Stimulated activated CD8-positive, alpha-beta memory T cell treated with anti-CD3 and anti-CD28 coated beads, Interleukin-2, amount 100 ng/mL, for 48 hours (primary cell): ENCODE measurements at regions not wholly inside any gene's neighbourhood (a gene's known extent, or its start where the extent isn't known, plus 50 kb on each side); places are given as distances from the start of the nearest gene placed in this dataset.

Experiments
- DNase-seq, 2 donors: peaks; one replicate each; pipeline ENCODE4 v3.0.0-alpha.2; 2020; ENCODE audit warnings: low read depth in 2 of 2

DNA sequence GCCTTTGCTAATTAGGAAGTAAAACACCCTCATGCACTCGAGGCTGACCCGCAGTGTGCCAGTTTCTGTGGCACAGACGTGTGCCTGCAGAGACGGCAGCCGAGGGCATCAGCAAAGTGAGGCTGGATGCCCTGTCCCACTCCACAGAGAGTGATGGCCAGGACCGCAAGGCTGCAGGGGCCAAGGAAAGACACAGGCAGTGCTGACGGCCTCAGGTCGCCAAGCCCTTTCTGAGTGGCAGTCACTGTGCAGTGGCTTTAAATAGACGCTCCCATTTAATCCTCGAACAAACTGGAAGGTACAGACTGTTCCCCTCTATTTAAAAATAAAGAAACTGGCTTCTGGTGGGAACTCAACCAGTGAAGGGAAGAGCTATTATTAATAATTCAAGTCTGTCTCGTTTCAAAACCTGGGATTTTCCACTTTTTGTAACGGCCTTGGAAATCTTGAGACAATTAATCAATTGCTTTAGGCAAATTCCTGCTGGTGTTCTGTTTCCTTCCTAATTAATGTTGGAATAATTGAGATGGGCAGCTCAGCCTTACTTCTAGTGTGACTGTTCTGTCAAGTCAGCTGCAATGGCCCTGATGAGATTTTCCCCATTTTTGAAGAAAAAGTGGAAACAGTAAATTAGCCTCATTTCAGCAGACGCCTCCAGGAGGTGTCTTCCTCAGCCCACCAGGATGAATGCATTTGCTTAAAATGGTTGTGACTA, 644.6 kb upstream of the RAB6C start:
- DNase-seq: no peak

DNA sequence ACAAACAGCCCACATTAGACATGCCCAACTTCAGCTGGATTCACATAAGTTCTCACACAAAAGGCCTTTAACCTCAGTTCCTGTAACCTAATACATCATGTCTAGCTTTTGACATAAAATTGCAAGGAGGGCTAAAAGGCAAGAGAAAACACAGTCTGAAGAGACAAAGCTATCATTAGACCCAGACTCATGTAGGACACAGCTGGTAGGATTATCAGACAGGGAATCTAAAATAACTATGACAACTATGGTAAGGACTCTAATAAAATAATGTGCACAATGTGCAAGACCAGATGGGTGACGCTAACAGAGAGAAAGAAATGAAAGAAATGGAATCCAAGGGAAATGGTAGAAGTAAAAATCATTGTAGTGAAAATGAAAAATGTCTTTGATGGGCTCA, 643.2 kb upstream of the RAB6C start:
- no peak for DNase-seq

DNA sequence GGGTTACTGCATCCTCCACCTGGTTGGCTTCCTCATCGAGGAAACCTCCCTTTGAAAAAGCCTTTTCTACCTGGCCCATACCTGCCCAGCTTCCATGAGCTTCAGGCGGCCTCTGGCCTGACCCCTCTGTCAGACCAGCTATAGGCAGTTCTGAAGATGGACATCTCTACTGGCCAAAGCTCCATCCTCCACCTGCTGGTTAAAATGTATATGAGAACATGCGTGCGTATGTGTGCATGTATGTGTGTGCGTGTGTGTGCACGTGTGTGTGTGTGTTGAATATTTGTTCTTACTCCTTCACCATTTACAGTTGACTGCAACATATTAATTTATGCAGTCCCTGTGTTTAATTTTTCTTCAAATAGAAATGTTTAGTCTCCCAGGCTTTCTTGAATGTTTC, 642.4 kb upstream of the RAB6C start:
- DNase-seq: no peak

DNA sequence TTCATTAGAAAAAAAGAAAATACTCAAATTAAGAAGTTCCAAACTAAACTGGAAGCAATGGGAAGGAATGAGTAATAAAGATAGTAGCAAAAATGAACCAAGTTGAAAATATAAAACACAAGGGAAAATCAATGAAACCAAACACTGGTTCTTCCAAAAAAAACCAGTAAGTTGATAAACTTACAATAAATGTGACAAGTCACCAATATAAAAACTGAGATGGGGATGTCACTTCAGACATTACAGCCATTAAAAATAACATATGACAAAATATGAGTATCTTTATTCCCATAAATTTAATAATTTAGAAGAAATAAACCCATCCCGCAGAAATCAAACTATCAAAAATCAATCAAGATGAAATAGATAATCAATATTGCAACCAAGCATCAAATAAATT, 633.9 kb upstream of the RAB6C start:
- no peak for DNase-seq

DNA sequence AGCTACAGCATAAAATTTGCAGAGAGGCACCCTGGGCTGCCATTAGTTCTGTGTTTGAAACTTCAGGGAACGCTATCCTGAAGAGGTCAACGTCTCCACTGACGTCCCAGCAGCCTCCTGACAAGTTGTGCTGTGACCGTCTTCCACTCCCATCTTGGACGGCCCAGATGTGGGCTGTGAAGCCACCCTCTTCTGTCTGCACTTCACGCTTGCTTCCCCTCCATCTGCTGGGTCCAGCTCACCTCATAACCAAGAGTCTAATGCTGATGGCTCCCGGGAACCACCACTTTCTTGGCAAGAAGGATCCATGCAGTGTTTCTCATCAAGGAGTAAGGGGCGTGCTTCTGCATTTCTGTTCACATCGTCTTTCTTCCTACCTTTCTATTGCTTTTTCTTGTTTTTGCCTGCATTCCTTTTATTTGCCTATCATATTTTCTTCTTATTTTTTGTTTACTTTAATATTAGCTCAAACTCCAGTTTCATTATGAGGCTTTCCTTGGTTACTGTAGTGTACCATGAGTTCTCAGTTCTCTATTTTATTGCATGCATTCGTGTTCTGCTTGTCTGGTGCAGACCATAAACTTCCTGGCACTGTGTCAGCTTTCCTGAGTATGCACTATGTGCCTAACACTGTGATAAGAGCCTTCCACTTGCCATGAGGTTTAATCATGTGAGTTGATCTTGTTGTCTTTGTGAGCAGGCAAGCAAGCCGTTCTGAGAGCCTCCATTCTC, 631.8 kb upstream of the RAB6C start:
- no peak for DNase-seq

DNA sequence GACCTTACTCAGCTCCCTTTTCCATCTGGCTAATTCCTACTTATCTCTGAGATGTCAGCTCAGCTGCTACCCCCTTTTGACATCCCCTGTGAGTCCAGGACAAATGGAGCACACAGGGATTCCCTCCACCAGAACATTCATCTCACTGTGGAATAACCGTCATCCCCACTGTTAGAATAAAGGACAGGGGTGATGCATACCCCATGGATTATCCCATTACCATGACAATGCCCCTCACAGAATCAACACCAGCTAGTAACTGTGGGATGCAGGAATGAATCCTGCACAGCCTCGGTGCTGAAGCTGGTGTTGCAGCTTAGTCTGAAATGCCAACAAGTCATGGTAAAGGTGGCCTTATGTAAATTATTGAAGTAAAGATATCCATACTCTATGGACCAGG, 624.8 kb upstream of the RAB6C start:
- no peak for DNase-seq

DNA sequence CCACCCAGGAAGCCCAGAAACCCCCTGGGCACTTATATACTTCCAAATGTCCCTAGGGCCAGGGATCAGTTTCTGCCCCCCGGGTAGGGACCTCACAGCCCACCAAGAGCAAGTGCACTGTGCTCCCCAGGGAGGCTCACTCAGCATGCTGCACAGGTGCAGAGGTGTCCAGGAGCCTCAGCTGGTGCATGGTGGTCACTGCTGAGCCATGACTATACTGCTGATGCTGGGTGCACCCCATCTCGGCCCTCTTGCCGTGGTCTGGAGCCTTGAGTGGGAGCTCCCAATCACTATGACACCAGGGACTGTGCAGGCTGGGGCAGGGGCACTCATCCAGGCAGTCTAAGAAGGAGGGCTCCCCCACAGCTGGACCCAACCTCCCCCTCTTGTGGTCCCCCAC, 617.8 kb upstream of the RAB6C start:
- DNase-seq: no peak

DNA sequence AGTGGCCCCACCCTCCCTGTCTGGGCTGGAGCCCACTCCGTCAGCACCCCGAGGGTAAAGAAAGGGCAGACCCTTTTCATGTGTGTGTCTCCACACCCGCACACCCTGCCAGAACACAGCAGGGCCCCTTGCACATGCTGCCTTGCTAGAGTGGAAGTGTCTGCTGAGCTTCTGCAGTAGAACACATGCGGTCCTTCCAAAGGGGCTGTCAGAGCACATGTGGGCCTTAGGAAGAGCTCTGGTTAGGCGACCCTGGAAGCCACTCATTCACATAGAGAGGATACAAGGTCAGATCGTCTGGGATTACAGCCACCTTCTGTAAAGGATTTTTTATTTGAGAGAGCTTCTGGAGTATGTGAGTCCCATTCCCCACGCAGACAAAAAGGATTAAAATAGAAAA, 613.2 kb upstream of the RAB6C start:
- DNase-seq: no peak

DNA sequence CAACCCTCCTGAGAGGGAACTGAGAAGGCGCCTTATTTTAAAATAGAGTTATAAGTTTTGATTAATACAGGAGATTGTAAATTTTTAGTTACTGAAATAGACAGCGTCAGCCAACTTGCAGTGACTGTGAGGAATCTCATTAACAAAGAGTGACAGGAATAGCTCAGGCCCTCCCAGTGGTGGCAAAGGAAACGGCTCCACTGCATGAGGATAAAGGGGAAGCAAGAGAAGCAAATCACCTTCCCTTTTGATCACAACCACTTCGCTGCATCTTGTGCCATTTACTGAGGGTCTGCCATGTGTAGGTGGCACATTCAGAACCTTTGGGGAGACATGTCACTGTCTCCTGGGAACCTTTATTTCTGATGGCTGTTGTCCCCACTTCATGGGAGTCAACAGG, 612.4 kb upstream of the RAB6C start:
- no peak for DNase-seq

DNA sequence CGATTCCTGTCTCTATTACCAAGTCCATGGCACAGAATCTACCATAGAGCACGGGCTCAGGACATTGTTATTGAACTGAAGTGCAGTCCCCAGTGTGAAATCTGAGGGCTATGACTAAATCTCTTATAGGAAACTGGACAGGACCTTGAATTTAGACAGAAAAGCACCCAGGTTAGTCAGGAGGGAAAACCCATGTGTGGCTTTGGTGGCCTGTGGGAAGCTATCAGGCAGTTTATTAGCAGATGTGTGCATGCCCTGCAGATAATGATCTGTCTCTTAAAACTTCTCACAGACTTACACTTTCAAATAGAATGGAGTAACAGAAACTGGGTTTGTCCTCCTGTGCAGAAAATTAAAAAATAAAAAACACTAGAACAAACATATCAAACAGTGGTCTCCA, 610.0 kb upstream of the RAB6C start:
- DNase-seq: no peak

DNA sequence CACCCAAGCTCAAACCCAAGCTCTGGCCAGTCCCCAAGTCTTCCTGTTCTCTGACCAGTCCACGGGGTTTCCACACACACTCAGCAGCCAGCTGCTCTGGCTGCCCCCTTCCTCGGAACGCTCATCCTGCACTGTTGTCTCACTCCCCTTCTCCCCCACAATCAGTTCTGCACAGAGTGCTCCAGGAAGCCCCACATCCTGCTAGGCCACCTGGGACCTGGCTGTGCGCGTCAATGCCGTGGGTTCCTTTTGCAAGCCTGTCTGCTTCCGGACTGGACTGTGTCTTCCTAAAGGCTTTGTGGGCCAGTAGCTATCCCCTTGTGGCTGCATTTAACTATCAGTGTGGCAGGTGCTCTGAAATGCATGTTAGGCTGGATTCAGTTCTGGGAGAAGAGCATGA, 605.0 kb upstream of the RAB6C start:
- no peak for DNase-seq

DNA sequence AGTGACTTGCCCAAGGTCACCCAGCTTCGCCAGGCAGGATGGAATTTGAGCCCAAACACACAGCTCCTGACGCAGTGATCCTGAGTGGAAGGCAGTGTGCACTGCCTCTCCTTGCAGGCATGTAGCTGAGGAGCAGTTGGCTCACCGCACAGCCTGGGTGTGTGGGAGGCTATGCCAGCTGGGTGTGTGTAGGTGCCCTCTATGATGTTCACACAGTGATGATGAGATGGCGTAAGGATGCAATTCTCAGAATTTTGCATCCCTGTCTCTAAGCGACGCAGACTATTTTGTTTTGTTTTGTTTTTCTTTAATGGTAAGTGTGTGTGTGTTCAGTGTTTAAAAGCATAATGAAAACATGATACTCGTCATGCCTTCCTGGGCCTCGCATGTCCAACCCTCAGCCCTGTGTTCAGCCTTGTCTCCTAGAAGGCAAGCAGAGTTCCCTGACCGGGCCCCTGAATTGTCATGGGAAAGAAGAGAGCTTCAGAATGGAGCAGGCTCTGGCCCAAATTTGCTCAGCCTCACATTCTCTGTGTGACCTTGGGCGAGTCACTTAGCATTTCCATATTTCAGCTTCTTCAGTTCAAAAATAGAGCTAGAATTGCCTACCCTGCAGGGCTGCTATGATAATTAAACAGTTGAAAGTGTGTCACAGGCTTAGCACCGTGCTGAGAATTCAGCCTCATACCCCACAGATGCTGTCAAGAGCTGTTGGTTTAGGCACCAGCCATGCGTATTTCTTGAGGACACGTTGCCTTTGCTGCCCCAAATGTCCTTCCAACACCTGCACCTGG, 603.6 kb upstream of the RAB6C start:
- DNase-seq: no peak

DNA sequence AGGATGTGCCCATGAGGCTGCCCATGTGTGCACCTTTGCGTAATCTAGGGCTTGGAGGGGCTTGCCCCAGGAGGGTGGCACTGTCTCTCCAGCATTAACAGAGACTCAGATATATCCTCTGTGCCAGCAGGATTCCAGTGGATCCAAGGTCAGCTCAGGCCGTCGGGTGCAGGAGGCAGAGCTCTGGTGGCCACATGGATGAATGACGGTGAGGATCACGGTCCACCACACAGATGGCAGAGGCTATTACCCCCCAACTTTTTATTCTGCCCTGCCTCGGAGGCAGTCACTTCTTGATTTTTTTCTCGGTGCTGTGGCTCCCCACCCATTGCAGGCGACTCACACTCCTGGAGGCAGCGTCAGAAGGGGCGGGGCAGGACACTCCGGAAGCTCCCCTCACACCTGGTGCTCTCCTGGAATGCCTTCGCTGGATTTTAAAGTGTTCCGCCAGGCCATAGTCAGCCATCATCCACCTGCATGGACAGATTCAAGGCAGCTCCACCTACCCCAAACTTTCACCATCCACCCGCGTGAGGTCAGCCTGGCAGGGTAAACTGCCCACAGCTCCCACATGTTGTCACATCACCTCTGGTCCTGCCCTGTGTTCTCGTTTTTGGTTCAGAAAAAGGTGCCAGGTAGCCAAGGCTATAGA, 602.9 kb upstream of the RAB6C start:
- DNase-seq: no peak

DNA sequence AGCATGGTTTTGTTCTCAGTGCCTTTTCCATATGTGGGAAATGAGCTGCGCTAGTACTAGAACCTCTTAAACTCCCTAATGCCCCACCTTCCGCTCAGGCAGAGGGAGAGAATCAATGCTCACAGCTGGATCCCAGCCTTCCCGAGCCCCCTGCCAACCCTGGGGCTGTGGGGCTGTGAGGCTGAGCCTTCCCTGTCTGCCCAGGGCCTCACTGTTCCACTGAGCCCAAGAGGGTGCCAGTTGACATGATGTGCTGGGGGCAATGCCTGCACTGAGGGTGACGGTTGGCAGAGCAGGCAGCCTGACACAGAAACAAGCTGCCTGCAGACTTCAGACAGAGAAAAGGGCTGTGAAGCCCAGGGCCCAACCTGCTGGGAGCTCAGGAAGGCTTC, 602.4 kb upstream of the RAB6C start:
- no peak for DNase-seq

DNA sequence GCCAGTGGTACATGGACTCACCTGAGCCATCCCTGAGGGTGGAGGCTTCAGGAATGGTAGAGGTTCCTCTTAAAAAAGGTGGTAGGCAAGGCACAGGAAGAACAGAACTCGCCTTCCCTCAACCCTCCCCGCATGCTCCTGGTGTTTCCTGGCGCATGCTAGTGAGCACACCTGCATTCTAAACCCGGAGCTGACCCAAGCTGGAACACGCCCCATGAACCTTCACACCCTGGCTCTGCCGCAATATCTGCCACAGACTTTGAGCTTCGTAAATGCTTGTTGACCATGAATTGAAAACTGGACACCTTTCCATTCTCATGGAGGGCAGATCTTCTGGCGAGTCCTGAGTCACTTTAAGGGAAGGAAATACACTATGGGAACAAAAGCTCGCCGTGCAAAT, 601.3 kb upstream of the RAB6C start:
- DNase-seq: no peak

DNA sequence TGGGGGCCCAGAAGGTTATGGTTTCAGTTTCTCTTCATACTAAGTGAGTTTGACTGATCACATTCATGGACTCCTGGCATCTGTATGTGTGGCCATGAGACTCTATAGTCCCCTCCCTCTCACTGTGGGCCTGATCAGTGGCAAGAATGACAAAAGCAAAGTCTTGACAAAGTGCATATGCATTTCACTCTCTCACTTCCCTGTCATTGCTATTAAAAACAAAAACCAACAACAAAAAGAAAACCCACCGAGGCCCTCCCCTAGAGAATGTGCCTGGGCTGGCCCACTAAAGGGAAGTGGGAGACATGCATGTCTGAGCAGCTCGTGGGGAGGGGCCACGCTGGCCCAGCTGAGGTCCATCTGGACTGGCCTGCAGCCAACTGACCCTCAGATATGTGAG, 600.1 kb upstream of the RAB6C start:
- DNase-seq: no peak

DNA sequence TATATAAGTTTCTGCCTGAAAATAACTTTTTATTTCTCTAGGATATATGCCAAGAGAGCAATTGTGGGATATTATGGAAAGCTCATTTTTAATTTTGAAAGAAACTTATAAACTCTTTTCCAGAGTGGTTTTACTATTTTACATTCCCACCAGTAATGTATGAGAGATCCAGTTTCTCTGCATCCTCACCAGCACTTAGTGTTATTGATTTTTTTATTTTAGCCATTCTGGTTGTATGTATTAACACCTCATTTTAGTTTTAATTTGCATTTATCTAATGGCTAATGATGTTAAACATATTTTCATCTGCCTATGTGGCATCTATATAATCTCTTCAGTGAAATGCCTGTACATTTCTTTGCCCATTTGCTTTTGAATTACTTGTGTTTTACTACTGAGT, 597.7 kb upstream of the RAB6C start:
- DNase-seq: no peak

DNA sequence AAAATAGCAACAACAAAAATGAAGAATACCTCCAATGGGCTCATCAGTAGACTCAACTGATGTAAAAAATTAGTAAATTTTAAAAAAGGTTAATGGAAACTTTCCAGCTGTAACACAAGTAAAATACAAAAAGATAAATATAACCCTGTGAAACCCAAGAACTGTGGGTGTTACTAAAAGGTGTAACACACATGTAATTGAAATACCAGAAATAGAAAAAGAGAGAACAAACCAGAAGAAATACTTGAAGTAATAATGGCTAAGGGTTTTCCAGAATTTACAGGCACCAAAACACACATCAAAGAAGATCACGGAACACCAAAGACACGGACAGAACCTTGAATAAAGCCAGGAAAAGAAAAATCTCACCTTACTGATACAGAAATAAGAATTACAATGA, 590.6 kb upstream of the RAB6C start:
- DNase-seq: no peak

DNA sequence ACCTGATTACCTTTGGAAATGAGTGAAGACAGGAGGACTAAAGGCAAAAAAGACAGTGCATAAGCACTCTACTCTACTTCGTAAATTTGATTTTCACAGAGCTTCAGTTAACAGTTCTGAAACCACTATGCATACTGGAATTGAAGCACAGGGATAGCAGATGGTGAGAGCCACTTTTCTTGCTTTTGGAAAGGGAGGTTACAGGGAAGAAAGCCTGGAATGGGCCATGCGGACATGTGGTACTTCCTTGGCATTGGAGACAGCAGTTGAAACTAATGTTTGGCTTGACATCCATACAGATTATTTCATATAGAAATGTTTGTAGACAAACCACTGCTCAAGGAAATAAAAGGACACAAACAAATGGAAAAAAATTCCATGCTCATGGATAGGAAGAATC, 585.6 kb upstream of the RAB6C start:
- no peak for DNase-seq

DNA sequence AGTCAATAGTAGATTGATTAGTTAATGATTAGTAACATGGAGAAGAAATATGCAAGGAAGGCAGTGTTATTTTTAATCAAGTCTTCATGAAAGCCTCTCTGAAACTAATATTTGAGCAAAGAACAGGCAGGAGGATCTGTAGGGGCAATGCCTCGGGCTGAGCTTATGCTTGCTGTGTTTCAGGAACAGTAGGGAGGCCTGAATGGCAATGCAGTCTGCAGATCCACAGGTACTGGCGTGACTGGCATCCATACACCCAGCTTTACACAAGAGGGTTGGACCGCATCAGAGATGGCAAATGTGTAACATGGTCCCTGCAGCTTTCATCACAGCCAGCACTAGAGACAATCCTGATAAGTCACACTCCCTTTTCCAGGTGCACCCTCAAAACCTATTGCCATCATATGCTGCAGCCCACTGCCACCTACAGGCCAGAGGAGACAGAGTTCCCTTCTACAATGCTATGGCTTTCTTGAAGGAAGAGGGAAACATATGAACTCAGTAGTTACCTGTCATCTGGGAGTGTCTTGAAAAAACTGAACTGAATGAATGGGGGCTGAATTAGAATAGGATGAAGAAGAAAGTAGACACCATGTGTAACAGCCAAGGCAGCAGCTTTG, 582.4 kb upstream of the RAB6C start:
- no peak for DNase-seq

DNA sequence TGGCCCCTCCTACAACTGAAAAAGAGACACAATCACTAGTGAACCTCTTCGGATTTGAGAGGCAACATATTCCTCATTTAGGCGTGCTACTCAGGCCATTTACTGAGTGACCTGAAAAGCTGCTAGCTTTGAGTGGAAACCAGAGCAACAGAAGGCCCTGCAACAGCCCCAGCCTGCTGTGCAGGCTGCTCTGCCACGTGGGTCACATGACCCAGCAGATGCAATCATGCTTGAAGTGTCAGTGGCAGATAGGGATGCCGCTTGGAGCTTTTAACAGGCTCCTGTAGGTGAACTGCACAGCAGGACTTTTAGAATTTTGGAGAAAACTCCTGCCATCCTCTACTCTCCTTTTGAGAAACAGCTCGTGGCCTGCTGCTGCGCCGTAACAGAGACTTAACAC, 578.6 kb upstream of the RAB6C start:
- no peak for DNase-seq

DNA sequence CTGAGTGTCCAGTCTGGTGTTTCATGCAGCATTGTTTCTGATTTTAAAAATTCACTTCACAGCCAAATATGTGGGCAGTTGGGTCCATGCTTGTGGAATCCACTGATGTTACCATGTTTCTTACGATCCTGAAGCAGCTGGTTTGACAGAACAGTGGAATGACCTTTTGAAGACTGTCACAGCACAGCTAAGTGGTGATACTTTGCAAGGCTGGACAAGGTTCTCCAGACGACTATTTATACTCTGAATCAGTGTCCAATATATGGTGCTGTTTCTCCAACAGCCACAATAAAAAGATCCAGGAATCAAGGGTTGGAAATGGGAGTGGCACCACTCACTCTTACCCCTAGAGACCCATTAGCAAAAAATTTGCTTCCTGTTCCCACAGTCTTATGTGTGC, 577.4 kb upstream of the RAB6C start:
- DNase-seq: no peak
